Left lung (tissue), 4 donors: ENCODE measurements at regions not wholly inside any gene's neighbourhood (a gene's known extent, or its start where the extent isn't known, plus 50 kb on each side); places are given as distances from the start of the nearest gene placed in this dataset.
A peak's percentile ranks its signal among the peaks of the same experiment; 100 is the strongest.

Source experiments
- ATAC-seq: fragments of 200-7000 bp; cut with Tn5 transposase; one replicate; pipeline ENCODE4 v1.9.1; 2020; ENCODE audit warnings: moderate library complexity
- DNase-seq, 4 donors: peaks; one replicate each; pipeline ENCODE4 v3.0.0-alpha.2; 2013 to 2020
- H3K27ac ChIP-seq, 2 donors: fragments of 200-600 bp; sonication (generic) in 1 of 2; one replicate each; pipeline versions ENCODE4 v1.5.0 to v1.8.0; 2020 to 2021
- H3K27me3 ChIP-seq, 2 donors: fragments of 200-600 bp; sonication (generic) in 1 of 2; one replicate each; pipeline versions ENCODE4 v1.5.0 to v1.8.0; 2020 to 2021
- H3K36me3 ChIP-seq, 2 donors: fragments of 200-600 bp; sonication (generic) in 1 of 2; one replicate each; pipeline versions ENCODE4 v1.5.0 to v1.8.0; 2020 to 2021
- H3K4me1 ChIP-seq, 2 donors: fragments of 200-600 bp; one replicate each; pipeline ENCODE4 v1.8.0; 2021
- H3K4me3 ChIP-seq, 2 donors: fragments of 200-600 bp; sonication (generic) in 1 of 2; one replicate each; pipeline versions ENCODE4 v1.5.0 to v1.8.0; 2020 to 2021; ENCODE audit warnings: mild to moderate bottlenecking in 1 of 2
- H3K9me3 ChIP-seq, 2 donors: fragments of 200-600 bp; sonication (generic) in 1 of 2; one replicate each; pipeline versions ENCODE4 v1.5.0 to v1.8.0; 2020 to 2021
- CTCF ChIP-seq, 2 donors: fragments of 200-600 bp; sonication (generic) in 1 of 2; IDR thresholded peaks; one replicate each; pipeline versions ENCODE4 v1.5.0 to v1.8.0; 2021; ENCODE audit warnings: antibody characterized with exemption in 2 of 2
- intact Hi-C, 2 donors: fragments of 100-400 bp; cut with DNase I; formaldehyde crosslinking; loops; one replicate each; pipeline versions ENCODE4 v1.11.2 to v1.14.2; 2022
- donor health status: DM: no; HTN: yes; CAD: no.
- donor health status: DM: no; HTN: no; CAD: no.

DNA sequence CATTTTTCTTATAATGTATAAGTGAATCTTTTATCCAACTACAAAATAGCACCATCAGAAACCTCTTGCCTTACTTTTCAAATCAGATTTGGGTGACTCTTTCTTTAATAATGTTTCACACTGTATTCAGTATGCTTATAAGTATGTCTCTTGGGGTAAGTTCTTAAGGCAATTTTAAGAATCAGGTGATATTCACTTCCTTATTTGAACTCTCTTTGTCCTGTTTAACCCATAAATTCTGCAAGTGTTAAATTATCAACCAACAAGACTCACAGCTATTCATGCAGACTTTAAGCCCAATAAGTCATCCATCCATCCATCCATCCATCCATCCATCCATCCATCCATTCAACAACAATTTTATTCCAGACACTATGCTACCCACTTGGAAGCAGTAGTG lies 142.7 kb upstream of the FBXL17 start:
- peaks cover 0 to 5% of the 10 kb centered on the region in 2 donors for H3K9me3 ChIP-seq
- DNase-seq (no peak), ATAC-seq (no peak)
- TF ChIP-seq CTCF (IDR thresholded peaks at IDR 0.05): no peak
- H3K4me1 ChIP-seq: no peaks in the 10 kb centered on the region
- no peak overlapping the region for H3K27ac ChIP-seq
- H3K36me3 ChIP-seq: no peaks in the 10 kb centered on the region
- no peak overlapping the region for H3K4me3 ChIP-seq
- H3K27me3 ChIP-seq: no peaks in the 10 kb centered on the region
- intact Hi-C loops: no loop called here

GRCh38 chr5:108523360-108523759 lies 141.5 kb upstream of the FBXL17 start:
- DNase-seq (no peak), ATAC-seq (no peak)
- Histone ChIP-seq H3K4me1 (no peaks in the 10 kb centered on the region), H3K9me3 (peaks cover 0 to 5% of the 10 kb centered on the region in 2 donors), H3K36me3 (no peaks in the 10 kb centered on the region), H3K4me3 (no peak overlapping the region), H3K27ac (no peak overlapping the region), H3K27me3 (no peaks in the 10 kb centered on the region)
- intact Hi-C loops: no loop called here
- no peak for TF ChIP-seq CTCF (IDR thresholded peaks at IDR 0.05)

DNA sequence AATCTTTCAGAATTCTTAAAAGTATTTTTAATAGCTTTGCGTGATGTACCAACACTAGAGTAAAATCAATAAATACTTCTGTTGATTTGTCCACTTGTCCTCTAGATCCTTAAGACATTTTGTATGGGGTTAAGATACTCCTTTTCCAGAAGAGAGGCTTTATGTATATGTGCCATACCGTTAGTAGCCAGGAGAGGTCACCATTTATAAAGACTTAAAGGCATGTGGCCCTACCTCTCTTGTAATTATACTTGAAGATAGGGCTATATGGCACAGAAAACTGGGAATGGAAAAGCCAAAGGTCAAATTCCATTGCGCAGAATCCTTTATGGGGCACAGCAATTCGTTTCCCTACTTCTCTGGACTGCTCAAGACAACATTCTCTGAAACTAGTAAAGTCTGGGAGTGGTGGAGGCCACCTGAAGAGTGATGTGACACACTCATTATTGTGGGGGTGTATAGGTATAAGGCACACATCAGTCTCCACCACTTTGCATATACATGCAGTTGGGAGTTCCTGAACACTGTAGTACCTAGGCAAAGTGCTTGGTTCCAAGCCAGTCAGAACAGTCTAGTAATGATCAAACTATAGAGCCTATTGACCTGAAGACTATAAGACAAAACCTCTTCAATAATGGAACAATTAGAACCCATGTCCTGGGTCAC lies 140.1 kb upstream of the FBXL17 start:
- no peaks in the 10 kb centered on the region for H3K4me1 ChIP-seq
- DNase-seq (peak in 2 of 4 donors; percentile 37 to 65), ATAC-seq (peak; percentile 96)
- peak; percentile 62 to 65 for TF ChIP-seq CTCF (IDR thresholded peaks at IDR 0.05)
- H3K4me3 ChIP-seq: no peak overlapping the region
- H3K27me3 ChIP-seq: no peaks in the 10 kb centered on the region
- no peaks in the 10 kb centered on the region for H3K36me3 ChIP-seq
- peaks cover 0 to 5% of the 10 kb centered on the region in 2 donors for H3K9me3 ChIP-seq
- no peak overlapping the region for H3K27ac ChIP-seq
- intact Hi-C loops: no loop called here

GRCh38 chr5:108521011-108521700 lies 139.3 kb upstream of the FBXL17 start:
- no peak for ATAC-seq
- DNase-seq: no peak
- Histone ChIP-seq H3K27ac (no peak overlapping the region), H3K4me3 (no peak overlapping the region), H3K27me3 (no peaks in the 10 kb centered on the region), H3K36me3 (no peaks in the 10 kb centered on the region), H3K9me3 (no peaks in the 10 kb centered on the region), H3K4me1 (no peaks in the 10 kb centered on the region)
- intact Hi-C loops: no loop called here
- TF ChIP-seq CTCF (IDR thresholded peaks at IDR 0.05): no peak

GRCh38 chr5:108516785-108517184 lies 134.9 kb upstream of the FBXL17 start:
- no peak for TF ChIP-seq CTCF (IDR thresholded peaks at IDR 0.05)
- no peak for DNase-seq
- H3K27ac ChIP-seq: no peak overlapping the region
- H3K4me1 ChIP-seq: no peaks in the 10 kb centered on the region
- no peak overlapping the region for H3K4me3 ChIP-seq
- ATAC-seq: no peak
- no peaks in the 10 kb centered on the region for H3K9me3 ChIP-seq
- H3K36me3 ChIP-seq: no peaks in the 10 kb centered on the region
- intact Hi-C loops: no loop called here
- H3K27me3 ChIP-seq: no peaks in the 10 kb centered on the region
